ENCODE measurements at regions not wholly inside any gene's neighbourhood (a gene's known extent, or its start where the extent isn't known, plus 50 kb on each side); places are given as distances from the start of the nearest gene placed in this dataset.

DNA sequence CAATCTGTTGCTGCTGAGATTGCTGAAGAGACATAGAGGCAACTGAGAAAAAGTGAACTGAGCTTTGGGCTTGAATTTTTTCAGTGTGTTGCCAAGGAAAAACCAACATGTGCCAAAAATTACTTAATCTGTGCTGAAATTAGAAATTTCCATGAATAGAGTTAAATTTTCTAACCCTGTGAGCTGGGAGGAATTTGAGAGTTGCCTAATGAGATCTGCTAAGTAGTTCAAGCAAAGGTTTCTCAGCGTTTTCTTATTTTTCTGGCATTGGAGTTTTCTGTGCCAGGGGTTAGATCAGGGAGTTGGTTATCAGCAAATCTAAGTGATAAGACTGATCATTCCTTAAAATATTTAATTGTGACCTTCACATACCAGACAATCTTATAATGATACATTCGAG, 457.5 kb upstream of the GNPDA2 start:
- no peaks in the 10 kb centered on the region for H3K9me3 ChIP-seq
- ATAC-seq (no peak), DNase-seq (no peak)
- no peak overlapping the region for H3K4me3 ChIP-seq
- no peaks in the 10 kb centered on the region for H3K4me1 ChIP-seq (ENCODE audit: low read depth)
- TF ChIP-seq, protein P1, sequence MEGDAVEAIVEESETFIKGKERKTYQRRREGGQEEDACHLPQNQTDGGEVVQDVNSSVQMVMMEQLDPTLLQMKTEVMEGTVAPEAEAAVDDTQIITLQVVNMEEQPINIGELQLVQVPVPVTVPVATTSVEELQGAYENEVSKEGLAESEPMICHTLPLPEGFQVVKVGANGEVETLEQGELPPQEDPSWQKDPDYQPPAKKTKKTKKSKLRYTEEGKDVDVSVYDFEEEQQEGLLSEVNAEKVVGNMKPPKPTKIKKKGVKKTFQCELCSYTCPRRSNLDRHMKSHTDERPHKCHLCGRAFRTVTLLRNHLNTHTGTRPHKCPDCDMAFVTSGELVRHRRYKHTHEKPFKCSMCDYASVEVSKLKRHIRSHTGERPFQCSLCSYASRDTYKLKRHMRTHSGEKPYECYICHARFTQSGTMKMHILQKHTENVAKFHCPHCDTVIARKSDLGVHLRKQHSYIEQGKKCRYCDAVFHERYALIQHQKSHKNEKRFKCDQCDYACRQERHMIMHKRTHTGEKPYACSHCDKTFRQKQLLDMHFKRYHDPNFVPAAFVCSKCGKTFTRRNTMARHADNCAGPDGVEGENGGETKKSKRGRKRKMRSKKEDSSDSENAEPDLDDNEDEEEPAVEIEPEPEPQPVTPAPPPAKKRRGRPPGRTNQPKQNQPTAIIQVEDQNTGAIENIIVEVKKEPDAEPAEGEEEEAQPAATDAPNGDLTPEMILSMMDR (IDR thresholded peaks at IDR 0.05): no peak
- H3K36me3 ChIP-seq (ENCODE audit: low read depth): no peaks in the 10 kb centered on the region
- intact Hi-C loops (cut with DNase I, micrococcal nuclease): no loop called here

DNA sequence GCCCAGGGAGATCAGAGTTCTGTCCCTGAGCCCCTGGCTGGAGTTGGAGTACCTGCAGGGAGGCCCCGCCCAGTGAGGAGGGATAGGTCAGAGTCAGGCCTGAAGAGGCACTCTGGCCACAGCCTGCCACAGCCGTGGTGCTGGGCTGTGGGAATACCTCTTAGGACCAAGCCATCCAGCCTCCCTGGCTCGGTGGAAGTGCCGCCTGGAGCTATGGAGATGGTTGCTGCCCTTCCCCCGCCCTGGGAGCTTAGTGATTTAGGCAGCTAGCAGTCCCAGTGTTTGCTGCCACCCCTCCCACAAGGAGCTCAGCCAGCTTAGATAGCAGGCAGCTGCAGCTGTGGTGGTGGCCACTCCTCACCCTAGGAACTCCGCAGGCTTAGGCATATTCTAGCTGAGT, 446.3 kb upstream of the GNPDA2 start:
- Histone ChIP-seq H3K36me3 (ENCODE audit: low read depth) (no peaks in the 10 kb centered on the region), H3K9me3 (peaks cover 3% of the 10 kb centered on the region), H3K4me3 (no peak overlapping the region), H3K4me1 (ENCODE audit: low read depth) (no peaks in the 10 kb centered on the region)
- DNase-seq: no peak
- no peak for ATAC-seq
- TF ChIP-seq, protein P1 (IDR thresholded peaks at IDR 0.05): no peak
- intact Hi-C loops (cut with DNase I, micrococcal nuclease): no loop called here

GRCh38 chr4:45160951-45161350, 434.6 kb upstream of the GNPDA2 start:
- intact Hi-C loops (cut with DNase I, micrococcal nuclease): no loop called here
- ATAC-seq (no peak), DNase-seq (no peak)
- Histone ChIP-seq H3K4me3 (no peak overlapping the region), H3K4me1 (ENCODE audit: low read depth) (no peaks in the 10 kb centered on the region), H3K36me3 (ENCODE audit: low read depth) (no peaks in the 10 kb centered on the region), H3K9me3 (no peaks in the 10 kb centered on the region)
- TF ChIP-seq, protein P1 (IDR thresholded peaks at IDR 0.05): no peak

- DNase-seq (no peak), ATAC-seq (no peak)
- H3K4me3 ChIP-seq: no peak overlapping the region
- H3K4me1 ChIP-seq (ENCODE audit: low read depth): no peaks in the 10 kb centered on the region
- no peaks in the 10 kb centered on the region for H3K36me3 ChIP-seq (ENCODE audit: low read depth)
- H3K9me3 ChIP-seq: no peaks in the 10 kb centered on the region
- TF ChIP-seq, protein P1 (IDR thresholded peaks at IDR 0.05): no peak
- intact Hi-C loops (cut with DNase I, micrococcal nuclease): no loop called here
Measured at GRCh38 chr4:45155081-45155777, 428.9 kb upstream of the GNPDA2 start.

- Histone ChIP-seq H3K4me1 (ENCODE audit: low read depth) (no peaks in the 10 kb centered on the region), H3K4me3 (no peak overlapping the region), H3K9me3 (no peaks in the 10 kb centered on the region), H3K36me3 (ENCODE audit: low read depth) (no peaks in the 10 kb centered on the region)
- TF ChIP-seq, protein P1 (IDR thresholded peaks at IDR 0.05): no peak
- intact Hi-C loops (cut with DNase I, micrococcal nuclease): no loop called here
- ATAC-seq (no peak), DNase-seq (no peak)
Measured at GRCh38 chr4:45147866-45148265, 421.5 kb upstream of the GNPDA2 start.

- intact Hi-C loops (cut with DNase I, micrococcal nuclease): no loop called here
- Histone ChIP-seq H3K4me3 (no peak overlapping the region), H3K36me3 (ENCODE audit: low read depth) (no peaks in the 10 kb centered on the region), H3K4me1 (ENCODE audit: low read depth) (no peaks in the 10 kb centered on the region), H3K9me3 (peaks cover 12% of the 10 kb centered on the region)
- DNase-seq: no peak
- no peak for ATAC-seq
- TF ChIP-seq, protein P1 (IDR thresholded peaks at IDR 0.05): no peak
Measured at GRCh38 chr4:45131020-45131419, 404.7 kb upstream of the GNPDA2 start.
